Breast epithelium (tissue), 3 donors: ENCODE measurements at regions not wholly inside any gene's neighbourhood (a gene's known extent, or its start where the extent isn't known, plus 50 kb on each side); places are given as distances from the start of the nearest gene placed in this dataset.

Experiments used
- CTCF ChIP-seq, 3 donors: fragments of 450-650 bp; IDR thresholded peaks; one replicate each; pipeline ENCODE4 v1.5.1; 2016 to 2017; ENCODE audit warnings: antibody characterized with exemption in 3 of 3, mild to moderate bottlenecking in 3 of 3, moderate library complexity in 3 of 3
- POLR2A ChIP-seq: fragments of 450-650 bp; IDR thresholded peaks from one replicate; pipeline ENCODE4 v1.6.1; 2016; ENCODE audit warnings: antibody characterized with exemption, mild to moderate bottlenecking, moderate library complexity
- POLR2AphosphoS5 ChIP-seq, 3 donors: sonication (generic); formaldehyde crosslinking; IDR thresholded peaks; one replicate each; pipeline ENCODE4 v1.6.1; 2017; ENCODE audit warnings: antibody characterized with exemption in 3 of 3

DNA sequence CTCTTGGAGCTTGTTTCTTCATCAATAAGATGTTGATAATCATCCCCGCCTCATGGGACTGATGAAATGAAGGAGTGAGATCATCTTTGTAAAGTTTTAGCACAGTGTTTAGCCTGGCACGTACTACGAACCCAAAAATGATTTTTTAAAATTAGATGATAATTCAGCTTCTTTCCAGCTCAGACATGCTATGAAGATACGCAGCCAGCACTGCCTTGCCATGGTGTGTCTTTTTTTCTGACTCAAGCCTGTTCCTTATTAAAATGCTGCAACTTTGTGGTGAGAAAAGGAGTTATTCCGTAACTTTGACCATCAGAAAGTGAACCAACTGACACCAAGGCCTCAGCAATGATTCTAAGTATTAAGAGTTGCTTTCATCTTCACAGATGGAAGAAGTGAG is 269.0 kb downstream of the LTN1 start:
- TF ChIP-seq POLR2AphosphoS5 (IDR thresholded peaks at IDR 0.05) = no peak
- no peak for TF ChIP-seq CTCF (IDR thresholded peaks at IDR 0.05)
- TF ChIP-seq POLR2A = no peak
